H1 (cell line): ENCODE measurements at regions not wholly inside any gene's neighbourhood (a gene's known extent, or its start where the extent isn't known, plus 50 kb on each side); places are given as distances from the start of the nearest gene placed in this dataset.

Experiments
- ATF2 ChIP-seq: IDR thresholded peaks from 2 replicates; pipeline ENCODE4 v1.6.1; 2012; ENCODE audit warnings: low read length, inconsistent platforms

GRCh38 chr13:38430796-38431195 is 81.1 kb downstream of the UFM1 start (continued):
- no peak for TF ChIP-seq ATF2
